Endothelial cell of umbilical vein (primary cell): ENCODE measurements at regions not wholly inside any gene's neighbourhood (a gene's known extent, or its start where the extent isn't known, plus 50 kb on each side); places are given as distances from the start of the nearest gene placed in this dataset.

Experiments
- BruUV-seq: library from RNA; stranded (reverse); fragments of 400-500 nt; replicated peaks from 2 replicates; lab custom pipeline; 2021; lab: Mats Ljungman, UMichigan
- CTCF ChIA-PET: fragments of 300-600, 350-600 bp; sonication (Branson Sonifier 250); formaldehyde crosslinking; loops from one replicate; lab custom pipeline; 2021; ENCODE audit warnings: antibody characterized with exemption, inconsistent platforms; lab: Charles Lee
- POLR2A ChIA-PET: fragments of 300-600, 350-600 bp; sonication (Branson Sonifier 250); formaldehyde crosslinking; loops from one replicate; lab custom pipeline; 2021; ENCODE audit warnings: antibody characterized with exemption, inconsistent platforms; lab: Charles Lee
- DNase-seq: peaks from one replicate; pipeline ENCODE4 v3.0.0-alpha.2; 2011; ENCODE audit warnings: low read depth, low spot score
- FAIRE-seq: peaks from 2 replicates; lab custom pipeline; 2011; peaks lifted over from hg19 to GRCh38; lab: Jason Lieb, UNC
- H2AFZ ChIP-seq: 2 replicates; pipeline ENCODE4 v1.6.0; 2012; ENCODE audit warnings: low read depth, low read length, control low read depth, inconsistent platforms
- H3K27ac ChIP-seq: 2 replicates; pipeline ENCODE4 v1.5.1; 2011; ENCODE audit warnings: low read depth, mild to moderate bottlenecking, control low read depth, low read length, moderate library complexity; ENCODE audit not compliant: insufficient read depth
- H3K27me3 ChIP-seq, 2 experiments: 2 replicates each; pipeline versions ENCODE4 v1.6.0 to v1.6.1; 2011; ENCODE audit warnings: low read length in 2 of 2, mixed read lengths in 1 of 2; ENCODE audit not compliant: control insufficient read depth in 2 of 2, insufficient read depth in 2 of 2
- H3K36me3 ChIP-seq, 2 experiments: 2 replicates in 1 of 2; 3 replicates in 1 of 2; pipeline ENCODE4 v1.5.1; 2011; ENCODE audit warnings: low read length in 2 of 2, mild to moderate bottlenecking in 1 of 2, moderate library complexity in 1 of 2; ENCODE audit not compliant: control insufficient read depth in 2 of 2, insufficient read depth in 2 of 2; ENCODE audit errors: extremely low read depth in 1 of 2
- H3K4me1 ChIP-seq: 3 replicates; pipeline ENCODE4 v1.5.1; 2011; ENCODE audit warnings: mild to moderate bottlenecking, low read length; ENCODE audit not compliant: control insufficient read depth, insufficient read depth; ENCODE audit errors: extremely low read depth
- H3K4me2 ChIP-seq: 2 replicates; pipeline ENCODE4 v1.6.1; 2011; ENCODE audit warnings: low read length, control low read depth, mixed read lengths; ENCODE audit not compliant: insufficient read depth
- H3K4me3 ChIP-seq, 3 experiments: fragments of 200-600 bp in 1 of 3; sonication (generic), shearing (Covaris generic) in 1 of 3; replicated peaks in 1 of 3; 2 replicates each; pipeline ENCODE4 v1.5.1; 2011 to 2016; ENCODE audit warnings: control low read depth in 3 of 3, low read length in 3 of 3, mild to moderate bottlenecking in 2 of 3, inconsistent platforms in 1 of 3, low read depth in 1 of 3, moderate library complexity in 1 of 3; ENCODE audit not compliant: insufficient read depth in 1 of 3
- H3K79me2 ChIP-seq: 2 replicates; pipeline ENCODE4 v1.6.0; 2012; ENCODE audit warnings: low read length, inconsistent platforms; ENCODE audit not compliant: control insufficient read depth, insufficient read depth
- H3K9ac ChIP-seq: replicated peaks from 2 replicates; pipeline ENCODE3; 2011; ENCODE audit warnings: low read length, control low read depth; ENCODE audit not compliant: insufficient read depth; ENCODE audit errors: extremely low read depth
- H3K9me1 ChIP-seq: replicated peaks from 3 replicates; pipeline ENCODE4 v1.6.0; 2011; ENCODE audit warnings: mild to moderate bottlenecking, low read length; ENCODE audit not compliant: control insufficient read depth, insufficient read depth; ENCODE audit errors: extremely low read depth
- H3K9me3 ChIP-seq: replicated peaks from 2 replicates; pipeline ENCODE4 v1.5.1; 2012; ENCODE audit warnings: low read length, inconsistent platforms; ENCODE audit not compliant: control insufficient read depth, insufficient read depth
- H4K20me1 ChIP-seq: replicated peaks from 2 replicates; pipeline ENCODE3; 2011; ENCODE audit warnings: mild to moderate bottlenecking, low read length; ENCODE audit not compliant: control insufficient read depth, insufficient read depth; ENCODE audit errors: extremely low read depth
- EZH2 ChIP-seq: IDR thresholded peaks from 2 replicates; pipeline ENCODE4 v1.6.1; 2012; ENCODE audit warnings: borderline replicate concordance, low read depth, mild to moderate bottlenecking, moderate library complexity, low read length, inconsistent platforms; ENCODE audit not compliant: severe bottlenecking
- FOS ChIP-seq: IDR thresholded peaks from 2 replicates; pipeline ENCODE4 v1.6.1; 2011; ENCODE audit warnings: mild to moderate bottlenecking, low read length, moderate library complexity, borderline replicate concordance; ENCODE audit not compliant: insufficient read depth
- GATA2 ChIP-seq: IDR thresholded peaks from 2 replicates; pipeline ENCODE4 v1.7.0; 2011; ENCODE audit warnings: low read depth, mild to moderate bottlenecking, moderate library complexity, mixed read lengths, low read length; ENCODE audit not compliant: insufficient read length, insufficient read depth
- JUN ChIP-seq: IDR thresholded peaks from 2 replicates; pipeline ENCODE4 v1.6.1; 2011; ENCODE audit warnings: borderline replicate concordance, low read depth; ENCODE audit not compliant: insufficient read length, insufficient read depth
- MAX ChIP-seq: IDR thresholded peaks from 2 replicates; pipeline ENCODE4 v1.6.1; 2011; ENCODE audit not compliant: insufficient read depth, insufficient read length
- POLR2A ChIP-seq: IDR thresholded peaks from 2 replicates; pipeline ENCODE4 v1.6.1; 2012; ENCODE audit warnings: low read depth, mild to moderate bottlenecking, control low read depth, low read length
- POLR2AphosphoS5 ChIP-seq: IDR thresholded peaks from 2 replicates; pipeline ENCODE4 v1.6.1; 2012; ENCODE audit warnings: low read depth, mild to moderate bottlenecking, control low read depth, low read length, moderate library complexity; ENCODE audit not compliant: insufficient read depth
- dilution Hi-C: fragments of 300-500 bp; cut with MboI; formaldehyde crosslinking; loops from one replicate; pipeline ENCODE4 v1.15.0; 2019; ENCODE audit warnings: low sequenced_read_pairs; ENCODE audit not compliant: extremely low pct_ligation_motif_present
- intact Hi-C: fragments of 100-400 bp; cut with micrococcal nuclease; formaldehyde crosslinking; loops from one replicate; pipeline ENCODE4 v1.10.0; 2022
- TF ChIP-seq, protein P1 (sequence below), 2 donors: IDR thresholded peaks; 1 replicate in 1 of 2; 2 replicates in 1 of 2; pipeline ENCODE4 v1.5.1; 2011; ENCODE audit warnings: low read length in 2 of 2, mild to moderate bottlenecking in 2 of 2, moderate library complexity in 2 of 2, control low read depth in 1 of 2, inconsistent platforms in 1 of 2, low read depth in 1 of 2; ENCODE audit not compliant: insufficient read depth in 1 of 2; ENCODE audit errors: extremely low read depth in 1 of 2

GRCh38 chr12:19967431-19967830 lies 400.9 kb upstream of the PDE3A start:
- Histone ChIP-seq H4K20me1 (no peaks in the 10 kb centered on the region), H3K36me3 (no peaks in the 10 kb centered on the region), H3K4me1 (peaks cover 43% of the 10 kb centered on the region), H3K27me3 (no peaks in the 10 kb centered on the region), H3K4me3 (no peak overlapping the region), H3K9ac (no peak overlapping the region), H3K9me3 (no peaks in the 10 kb centered on the region), H3K9me1 (no peaks in the 10 kb centered on the region), H3K79me2 (no peaks in the 10 kb centered on the region), H3K27ac (peak overlapping the region; percentile 65), H2AFZ (no peak overlapping the region), H3K4me2 (peak overlapping the region; percentile 42)
- ChIA-PET POLR2A (no interaction called here), CTCF (interaction anchor here (0.7 to 1.6 kb wide), 6 partner anchors 18 to 228 kb away, joined by 3 to 5 read pairs (median 3); no protein-coding TSS in a partner anchor)
- dilution Hi-C loops (no loop called here), intact Hi-C loops (loop anchor here (1.0 to 5.0 kb wide), 3 partner anchors 8 to 285 kb away; no protein-coding TSS in a partner anchor)
- BruUV-seq, result no TSS peak
- TF ChIP-seq FOS (peak; percentile 78), GATA2 (peak; percentile 45), JUN (peak; percentile 63), POLR2AphosphoS5 (peak; percentile 36), MAX (no peak), POLR2A (no peak), EZH2 (no peak)
- TF ChIP-seq, protein P1, sequence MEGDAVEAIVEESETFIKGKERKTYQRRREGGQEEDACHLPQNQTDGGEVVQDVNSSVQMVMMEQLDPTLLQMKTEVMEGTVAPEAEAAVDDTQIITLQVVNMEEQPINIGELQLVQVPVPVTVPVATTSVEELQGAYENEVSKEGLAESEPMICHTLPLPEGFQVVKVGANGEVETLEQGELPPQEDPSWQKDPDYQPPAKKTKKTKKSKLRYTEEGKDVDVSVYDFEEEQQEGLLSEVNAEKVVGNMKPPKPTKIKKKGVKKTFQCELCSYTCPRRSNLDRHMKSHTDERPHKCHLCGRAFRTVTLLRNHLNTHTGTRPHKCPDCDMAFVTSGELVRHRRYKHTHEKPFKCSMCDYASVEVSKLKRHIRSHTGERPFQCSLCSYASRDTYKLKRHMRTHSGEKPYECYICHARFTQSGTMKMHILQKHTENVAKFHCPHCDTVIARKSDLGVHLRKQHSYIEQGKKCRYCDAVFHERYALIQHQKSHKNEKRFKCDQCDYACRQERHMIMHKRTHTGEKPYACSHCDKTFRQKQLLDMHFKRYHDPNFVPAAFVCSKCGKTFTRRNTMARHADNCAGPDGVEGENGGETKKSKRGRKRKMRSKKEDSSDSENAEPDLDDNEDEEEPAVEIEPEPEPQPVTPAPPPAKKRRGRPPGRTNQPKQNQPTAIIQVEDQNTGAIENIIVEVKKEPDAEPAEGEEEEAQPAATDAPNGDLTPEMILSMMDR (IDR thresholded peaks at IDR 0.05; ENCODE audit: extremely low read depth in 1 of 2, insufficient read depth in 1 of 2, low read depth in 1 of 2, low read length in 2 of 2), result no peak
- peak; percentile 85 for DNase-seq
- FAIRE-seq, result peak; percentile 56
